Heart right ventricle (tissue), 16 donors: ENCODE measurements at regions not wholly inside any gene's neighbourhood (a gene's known extent, or its start where the extent isn't known, plus 50 kb on each side); places are given as distances from the start of the nearest gene placed in this dataset.

Experiments
- ATAC-seq, 8 donors: fragments of 200-7000 bp; cut with Tn5 transposase; one replicate each; pipeline ENCODE4 v1.9.1; 2020; ENCODE audit warnings: mild to moderate bottlenecking in 8 of 8, moderate library complexity in 8 of 8, moderate number of reproducible peaks in 1 of 8
- DNase-seq, 2 donors: peaks; one replicate each; pipeline ENCODE4 v3.0.0-alpha.2; 2020
- H3K27ac ChIP-seq, 10 donors: fragments of 200-600 bp; sonication (generic) in 2 of 10; one replicate each; pipeline versions ENCODE4 v1.5.0 to v1.8.0; 2020 to 2022; ENCODE audit warnings: mild to moderate bottlenecking in 3 of 10
- H3K27me3 ChIP-seq, 7 donors: fragments of 200-600 bp; one replicate each; pipeline ENCODE4 v1.8.0; 2021 to 2022; ENCODE audit warnings: mild to moderate bottlenecking in 2 of 7
- H3K36me3 ChIP-seq, 9 donors: fragments of 200-600 bp; sonication (generic) in 1 of 9; one replicate each; pipeline versions ENCODE4 v1.5.0 to v1.8.0; 2020 to 2022; ENCODE audit warnings: mild to moderate bottlenecking in 2 of 9
- H3K4me1 ChIP-seq, 9 donors: fragments of 200-600 bp; sonication (generic) in 1 of 9; one replicate each; pipeline versions ENCODE4 v1.5.0 to v1.8.0; 2020 to 2022; ENCODE audit warnings: mild to moderate bottlenecking in 4 of 9
- H3K4me3 ChIP-seq, 10 donors: fragments of 200-600 bp; sonication (generic) in 2 of 10; one replicate each; pipeline versions ENCODE4 v1.5.0 to v1.8.0; 2020 to 2022; ENCODE audit warnings: mild to moderate bottlenecking in 7 of 10, moderate library complexity in 2 of 10
- H3K9me3 ChIP-seq, 11 donors: fragments of 200-600 bp in 10 of 11; sonication (generic) in 2 of 11; one replicate each; pipeline versions ENCODE4 v1.5.0 to v1.8.0; 2013 to 2022; ENCODE audit warnings: mild to moderate bottlenecking in 2 of 11, control low read depth in 1 of 11, moderate library complexity in 1 of 11
- WGBS, 2 donors: extraction: QIAGEN DNeasy Blood & Tissue Kit; methylation state at CpG; one replicate each; pipeline ENCODE4 v1.1.7; 2013; ENCODE audit warnings: inconsistent platforms in 1 of 2; 5-methylcytosine and 5-hydroxymethylcytosine counted together
- intact Hi-C, 10 donors: fragments of 100-400 bp; cut with DNase I; formaldehyde crosslinking; loops; one replicate each; pipeline versions ENCODE4 v1.11.1 to v1.14.2; 2022
- TF ChIP-seq, protein P1 (sequence below), 9 donors: fragments of 200-600 bp; sonication (generic) in 2 of 9; IDR thresholded peaks; one replicate each; pipeline versions ENCODE4 v1.5.0 to v1.8.0; 2021 to 2022; ENCODE audit warnings: antibody characterized with exemption in 9 of 9, mild to moderate bottlenecking in 5 of 9, moderate library complexity in 1 of 9
- donor health status: Arrhythmogenic right ventricular cardiomyopathy.
- donor health status: ischemic (EF 13 %, LVEDD 7.1; RV severe dilation, severe dysfunction).
- donor health status: healthy with polysubstance abuse.
- donor health status: DM: no; HTN: yes; CAD: no.
- donor health status: DM: no; HTN: no; CAD: no.
- donor health status: ischemic (EF 25% LVEDD 6.9; RV normal size, moderate dysfunction).
- donor health status: ischemic (EF 25% LVEDD 5.7; RV mildly dilated, moderate dysfunction).
- donor health status: healthy.
- donor health status: DM: yes; HTN: yes; CAD: no.
- donor health status: Ischemic cardiomyopathy.
- donor health status: ischemic (EF 35%, LVEDD 5.7; RV mildly dilated, moderate dysfunction).
- donor health status: nonischemic (EF 11% LVEDD 7.7; RV severe dilation, severe dysfunction).
- donor health status: DM: yes; HTN: yes; CAD: no.
- donor health status: PGD.
- donor health status: ischemic (EF 29% LVEDD 5.4; RV normal size, mild dysfunction).
- donor health status: nonischemic (EF 23%, LVEDD 6.1; RV moderate dilation, normal function).

GRCh38 chr7:16967300-16967811 is 85.6 kb upstream of the AGR3 start:
- 34 to 58% methylated on average over 1 of the region's 1 CpG for WGBS, 2 donors
- H3K27ac ChIP-seq = peak overlapping the region in 8 of 10 donors; percentile 45 to 79 (median 64)
- peak in 1 of 2 donors; percentile 21 for DNase-seq

DNA sequence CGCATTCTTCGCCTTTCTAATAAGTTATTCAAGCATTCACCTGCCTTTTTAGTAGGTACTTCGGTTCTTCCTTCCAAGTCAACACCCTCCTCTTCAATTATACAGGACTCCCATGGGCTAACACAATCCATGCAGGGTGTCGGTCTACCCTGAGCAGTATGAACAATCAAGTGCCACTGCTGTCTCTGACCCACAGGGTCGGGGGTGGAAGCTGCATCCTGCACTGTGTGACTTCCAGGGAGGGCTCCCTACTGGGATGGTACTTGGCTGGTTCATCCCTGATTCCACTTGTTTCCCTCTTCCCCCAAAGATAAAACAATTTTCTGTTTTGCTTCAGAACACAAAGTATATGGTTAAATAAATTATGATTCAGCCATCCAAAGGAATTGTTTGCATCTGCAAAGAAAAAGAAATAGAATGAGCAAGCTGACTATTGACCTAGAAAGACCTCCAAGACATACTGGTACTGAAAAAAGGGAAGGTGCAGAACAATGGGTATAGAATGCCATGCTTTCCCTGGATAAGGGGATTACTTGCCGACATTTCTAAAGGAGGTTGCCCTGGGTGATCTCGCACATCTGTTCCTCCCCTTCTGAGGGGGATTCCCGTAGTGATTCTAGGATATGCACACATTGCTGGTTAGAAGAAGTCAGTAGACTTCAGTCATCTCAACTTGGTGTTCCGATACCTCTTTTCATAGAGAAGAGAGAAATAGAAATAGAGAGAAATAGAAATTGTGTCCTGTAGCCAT is 89.1 kb upstream of the AGR3 start:
- 88 to 91% methylated on average over 9 of the region's 9 CpGs for WGBS, 2 donors
- H3K4me1 ChIP-seq = peaks cover 0 to 24% (median 5%) of the 10 kb centered on the region in 9 donors

More at GRCh38 chr7:16967300-16967811, 85.6 kb upstream of the AGR3 start:
- Histone ChIP-seq H3K9me3 (peaks cover 0 to 3% (median 0%) of the 10 kb centered on the region in 11 donors), H3K4me3 (no peak overlapping the region), H3K4me1 (peaks cover 0 to 24% (median 5%) of the 10 kb centered on the region in 9 donors), H3K36me3 (no peaks in the 10 kb centered on the region), H3K27me3 (no peaks in the 10 kb centered on the region)
- TF ChIP-seq, protein P1, sequence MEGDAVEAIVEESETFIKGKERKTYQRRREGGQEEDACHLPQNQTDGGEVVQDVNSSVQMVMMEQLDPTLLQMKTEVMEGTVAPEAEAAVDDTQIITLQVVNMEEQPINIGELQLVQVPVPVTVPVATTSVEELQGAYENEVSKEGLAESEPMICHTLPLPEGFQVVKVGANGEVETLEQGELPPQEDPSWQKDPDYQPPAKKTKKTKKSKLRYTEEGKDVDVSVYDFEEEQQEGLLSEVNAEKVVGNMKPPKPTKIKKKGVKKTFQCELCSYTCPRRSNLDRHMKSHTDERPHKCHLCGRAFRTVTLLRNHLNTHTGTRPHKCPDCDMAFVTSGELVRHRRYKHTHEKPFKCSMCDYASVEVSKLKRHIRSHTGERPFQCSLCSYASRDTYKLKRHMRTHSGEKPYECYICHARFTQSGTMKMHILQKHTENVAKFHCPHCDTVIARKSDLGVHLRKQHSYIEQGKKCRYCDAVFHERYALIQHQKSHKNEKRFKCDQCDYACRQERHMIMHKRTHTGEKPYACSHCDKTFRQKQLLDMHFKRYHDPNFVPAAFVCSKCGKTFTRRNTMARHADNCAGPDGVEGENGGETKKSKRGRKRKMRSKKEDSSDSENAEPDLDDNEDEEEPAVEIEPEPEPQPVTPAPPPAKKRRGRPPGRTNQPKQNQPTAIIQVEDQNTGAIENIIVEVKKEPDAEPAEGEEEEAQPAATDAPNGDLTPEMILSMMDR (IDR thresholded peaks at IDR 0.05) = no peak
- peak; percentile 71 to 93 (median 91) for ATAC-seq
- intact Hi-C loops = no loop called here

DNA sequence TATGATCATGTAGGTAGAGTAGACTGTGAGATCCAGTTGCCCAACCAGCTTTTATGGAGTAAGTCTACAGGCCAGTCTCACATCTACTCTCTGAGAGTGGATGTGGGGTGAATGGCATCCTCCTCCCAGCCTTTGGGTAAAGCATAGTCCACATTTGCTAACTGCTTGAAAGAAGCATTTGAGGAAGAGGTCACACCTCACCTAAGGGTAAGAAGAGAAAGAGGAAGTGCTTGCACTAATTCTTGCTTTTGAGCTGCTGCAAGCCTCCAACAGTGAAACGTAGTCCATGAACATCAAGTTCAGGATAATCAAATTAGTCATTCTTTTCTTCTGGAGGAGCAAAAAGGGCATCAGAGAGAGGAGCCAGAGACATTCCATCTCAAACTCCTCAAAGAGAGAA is 93.9 kb upstream of the AGR3 start:
- H3K9me3 ChIP-seq = no peaks in the 10 kb centered on the region
- no peaks in the 10 kb centered on the region for H3K27me3 ChIP-seq
- H3K27ac ChIP-seq = no peak overlapping the region
- H3K36me3 ChIP-seq = no peaks in the 10 kb centered on the region
- no peak overlapping the region for H3K4me3 ChIP-seq
- TF ChIP-seq, protein P1 (IDR thresholded peaks at IDR 0.05) = no peak
- H3K4me1 ChIP-seq = peaks cover 0 to 16% (median 0%) of the 10 kb centered on the region in 9 donors
- DNase-seq (no peak), ATAC-seq (no peak)
- intact Hi-C loops = loop anchor here in 3 of 10 donors (5.0 to 10.0 kb wide), 3 partner anchors 43 to 669 kb away; no protein-coding TSS in a partner anchor
- 88 to 97% methylated on average over 1 of the region's 1 CpG for WGBS, 2 donors

More for the DNA sequence above, 89.1 kb upstream of the AGR3 start:
- Histone ChIP-seq H3K9me3 (no peaks in the 10 kb centered on the region), H3K4me3 (no peak overlapping the region), H3K36me3 (no peaks in the 10 kb centered on the region), H3K27me3 (no peaks in the 10 kb centered on the region), H3K27ac (no peak overlapping the region)
- DNase-seq (no peak), ATAC-seq (no peak)
- TF ChIP-seq, protein P1 (IDR thresholded peaks at IDR 0.05) = no peak
- intact Hi-C loops = loop anchor here in 2 of 10 donors (10.0 kb wide), 2 partner anchors 334 to 674 kb away; no protein-coding TSS in a partner anchor

GRCh38 chr7:16978358-16979244 is 96.8 kb upstream of the AGR3 start:
- intact Hi-C loops = loop anchor here in 4 of 10 donors (2.0 to 10.0 kb wide), 4 partner anchors 46 to 666 kb away; no protein-coding TSS in a partner anchor
- ATAC-seq = no peak
- WGBS, 2 donors = 46 to 59% methylated on average over 1 of the region's 1 CpG

More at GRCh38 chr7:16978358-16979244, 96.8 kb upstream of the AGR3 start:
- Histone ChIP-seq H3K36me3 (no peaks in the 10 kb centered on the region), H3K4me3 (no peak overlapping the region), H3K27ac (peak overlapping the region in 3 of 10 donors; percentile 1 to 37 (median 11)), H3K4me1 (peaks cover 0 to 28% (median 6%) of the 10 kb centered on the region in 9 donors), H3K27me3 (no peaks in the 10 kb centered on the region), H3K9me3 (no peaks in the 10 kb centered on the region)
- TF ChIP-seq, protein P1 (IDR thresholded peaks at IDR 0.05) = no peak
- DNase-seq = no peak
